ENCODE measurements at regions not wholly inside any gene's neighbourhood (a gene's known extent, or its start where the extent isn't known, plus 50 kb on each side); places are given as distances from the start of the nearest gene placed in this dataset.

- in situ Hi-C loops (cut with HindIII; ENCODE audit: low pct_unique_long_range_greater_than_20kb, low sequenced_read_pairs) = no loop called here
These were observed 106.1 kb upstream of the FSTL4 start for GRCh38 chr5:133718457-133718856.

GRCh38 chr5:133716532-133717183 lies 104.3 kb upstream of the FSTL4 start:
- CTCF ChIA-PET = no interaction called here
- intact Hi-C loops (cut with micrococcal nuclease; ENCODE audit: unreplicated experiment) = no loop called here

More at GRCh38 chr5:133718457-133718856, 106.1 kb upstream of the FSTL4 start:
- ChIA-PET CTCF (no interaction called here), POLR2A (no interaction called here)
- Histone ChIP-seq H3K27me3 (ENCODE audit: control insufficient read depth, insufficient read depth, low read length) (peaks cover 2% of the 10 kb centered on the region), H3K9me3 (ENCODE audit: control insufficient read depth, insufficient read depth, low read depth, low read length) (peaks cover 7% of the 10 kb centered on the region; the same call in 1 of the 2 replicates), H3K36me3 (ENCODE audit: control insufficient read depth, insufficient read depth, low read length) (no peaks in the 10 kb centered on the region), H3K4me3 (ENCODE audit: low read depth in 2 of 2, low read length in 2 of 2) (no peak overlapping the region), H3K4me1 (ENCODE audit: control insufficient read depth, insufficient read depth, low read length) (no peaks in the 10 kb centered on the region), H3K27ac (ENCODE audit: low read length) (no peak overlapping the region)
- no TSS peak for BruUV-seq (replicated peaks)
- intact Hi-C loops (cut with micrococcal nuclease; ENCODE audit: unreplicated experiment) = no loop called here
- DNase-seq (ENCODE audit: low read depth, low spot score) = no peak
- ATAC-seq = no peak
- no peak for TF ChIP-seq REST (IDR thresholded peaks at IDR 0.05; ENCODE audit: insufficient read depth in 1 of 2, low read depth in 2 of 2, low read length in 1 of 2)
- no peak for TF ChIP-seq SIN3A (IDR thresholded peaks at IDR 0.05; ENCODE audit: borderline replicate concordance, insufficient read depth, low read depth, low read length)
- TF ChIP-seq POLR2AphosphoS5 (IDR thresholded peaks at IDR 0.05; ENCODE audit: low read depth, low read length) = no peak
- no peak for TF ChIP-seq TCF7L2 (IDR thresholded peaks at IDR 0.05; ENCODE audit: low read depth, low read length)
- no peak for TF ChIP-seq CTCF (IDR thresholded peaks at IDR 0.05)

More at GRCh38 chr5:133716532-133717183, 104.3 kb upstream of the FSTL4 start:
- TF ChIP-seq SIN3A (IDR thresholded peaks at IDR 0.05; ENCODE audit: borderline replicate concordance, insufficient read depth, low read depth, low read length) (no peak), POLR2AphosphoS5 (IDR thresholded peaks at IDR 0.05; ENCODE audit: low read depth, low read length) (no peak), REST (IDR thresholded peaks at IDR 0.05; ENCODE audit: insufficient read depth in 1 of 2, low read depth in 2 of 2, low read length in 1 of 2) (no peak), TCF7L2 (IDR thresholded peaks at IDR 0.05; ENCODE audit: low read depth, low read length) (no peak), CTCF (IDR thresholded peaks at IDR 0.05) (no peak)
- ATAC-seq (no peak), DNase-seq (ENCODE audit: low read depth, low spot score) (no peak)
- no peak overlapping the region for H3K4me3 ChIP-seq (ENCODE audit: low read depth in 2 of 2, low read length in 2 of 2)
- no peak overlapping the region for H3K27ac ChIP-seq (ENCODE audit: low read length)
- no TSS peak for BruUV-seq (replicated peaks)
- peaks cover 7% of the 10 kb centered on the region; the same call in 1 of the 2 replicates for H3K9me3 ChIP-seq (ENCODE audit: control insufficient read depth, insufficient read depth, low read depth, low read length)
- in situ Hi-C loops (cut with HindIII; ENCODE audit: low pct_unique_long_range_greater_than_20kb, low sequenced_read_pairs) = no loop called here
- H3K4me1 ChIP-seq (ENCODE audit: control insufficient read depth, insufficient read depth, low read length) = no peaks in the 10 kb centered on the region
- H3K36me3 ChIP-seq (ENCODE audit: control insufficient read depth, insufficient read depth, low read length) = no peaks in the 10 kb centered on the region
- peaks cover 2% of the 10 kb centered on the region for H3K27me3 ChIP-seq (ENCODE audit: control insufficient read depth, insufficient read depth, low read length)
- POLR2A ChIA-PET = no interaction called here

All from Panc1 (cell line).